ENCODE measurements at regions not wholly inside any gene's neighbourhood (a gene's known extent, or its start where the extent isn't known, plus 50 kb on each side); places are given as distances from the start of the nearest gene placed in this dataset.

DNA sequence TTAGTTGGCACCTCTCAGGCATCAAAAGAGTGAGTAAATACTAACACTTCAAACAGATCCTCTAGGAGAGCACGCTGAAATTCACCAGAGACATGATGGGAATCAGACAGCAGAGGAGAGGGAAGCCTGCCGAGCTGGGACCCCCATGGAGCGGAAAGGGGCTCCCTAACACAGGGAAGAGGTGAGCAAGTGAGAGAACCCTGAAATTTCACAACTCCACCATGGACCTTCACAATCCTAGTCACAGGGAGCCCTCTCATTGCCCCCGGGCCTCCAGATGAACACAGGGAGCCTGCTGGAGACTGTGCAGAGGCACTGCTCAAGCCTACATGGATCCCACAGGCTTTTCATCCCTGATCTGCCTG, 59.2 kb upstream of the ANTXRL start:
- no peaks in the 10 kb centered on the region for H3K27me3 Mint-ChIP-seq (ENCODE audit: insufficient read depth)
- Histone ChIP-seq H3K9ac (ENCODE audit: extremely low read depth, low read length, poor library complexity, severe bottlenecking) (no peak overlapping the region), H3K9me3 (ENCODE audit: control insufficient read depth, low read length) (no peaks in the 10 kb centered on the region), H3K27me3 (ENCODE audit: control insufficient read depth, insufficient read depth, low read length, poor library complexity, severe bottlenecking) (no peaks in the 10 kb centered on the region), H3K36me3 (ENCODE audit: control insufficient read depth, insufficient read depth, low read length) (no peaks in the 10 kb centered on the region), H3K4me3 (ENCODE audit: low read length) (no peak overlapping the region), H3K4me1 (ENCODE audit: control insufficient read depth, insufficient read depth, low read length) (peaks cover 3% of the 10 kb centered on the region), H3K27ac (ENCODE audit: low read depth, low read length) (no peak overlapping the region)
- no peaks in the 10 kb centered on the region for H3K36me3 Mint-ChIP-seq (ENCODE audit: low read depth)
- peaks cover 11% of the 10 kb centered on the region for H3K4me1 Mint-ChIP-seq
- H3K27ac Mint-ChIP-seq: no peak overlapping the region
- no peak overlapping the region for H3K4me3 Mint-ChIP-seq
- no peak for DNase-seq
- H3K9me3 Mint-ChIP-seq: no peaks in the 10 kb centered on the region
- no peak for TF ChIP-seq CTCF (conservative IDR thresholded peaks at IDR 0.05)
- 87 to 100% methylated on average over 1 to 4 of the region's 4 CpGs for WGBS, 2 experiments (ENCODE audit: insufficient coverage in 1 of 2, insufficient read length in 1 of 2)

DNA sequence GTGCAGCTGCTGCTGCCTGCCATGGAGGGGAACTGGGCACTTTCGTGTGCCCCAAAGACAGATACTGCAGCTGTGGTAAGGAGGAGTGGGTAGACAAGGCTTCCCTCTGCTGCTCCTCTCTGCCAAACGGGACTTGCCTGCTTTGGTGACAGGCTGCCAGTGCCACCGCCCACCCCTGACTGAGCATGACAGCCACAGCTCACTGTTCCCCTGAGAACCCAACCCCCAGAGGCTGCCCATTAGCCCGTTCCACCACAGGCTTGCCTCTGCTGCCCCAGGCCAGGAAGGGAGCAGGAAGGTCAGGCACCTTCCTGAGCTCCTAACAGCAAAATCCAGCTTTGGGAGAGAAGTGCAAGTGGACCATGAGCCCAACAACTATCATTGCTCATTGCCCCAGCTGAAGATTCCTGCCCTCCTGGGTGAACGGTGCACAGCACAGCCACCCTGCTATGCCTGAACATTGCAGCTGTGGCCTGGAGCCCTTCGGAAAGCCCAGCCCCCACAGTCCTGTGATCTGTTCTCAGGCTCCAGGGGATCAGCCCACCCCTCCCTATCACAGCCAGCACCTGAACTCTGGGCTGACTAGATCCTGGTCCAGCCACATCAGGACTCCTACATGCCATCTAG, 58.7 kb upstream of the ANTXRL start:
- WGBS, 2 experiments (ENCODE audit: insufficient coverage in 1 of 2, insufficient read length in 1 of 2): 54 to 74% methylated on average over 3 to 6 of the region's 6 CpGs
- Histone ChIP-seq H3K27me3 (ENCODE audit: control insufficient read depth, insufficient read depth, low read length, poor library complexity, severe bottlenecking) (no peaks in the 10 kb centered on the region), H3K9me3 (ENCODE audit: control insufficient read depth, low read length) (no peaks in the 10 kb centered on the region), H3K36me3 (ENCODE audit: control insufficient read depth, insufficient read depth, low read length) (no peaks in the 10 kb centered on the region), H3K4me3 (ENCODE audit: low read length) (no peak overlapping the region), H3K4me1 (ENCODE audit: control insufficient read depth, insufficient read depth, low read length) (peaks cover 3% of the 10 kb centered on the region), H3K9ac (ENCODE audit: extremely low read depth, low read length, poor library complexity, severe bottlenecking) (no peak overlapping the region), H3K27ac (ENCODE audit: low read depth, low read length) (no peak overlapping the region)
- Mint-ChIP-seq H3K4me3 (no peak overlapping the region), H3K27me3 (ENCODE audit: insufficient read depth) (no peaks in the 10 kb centered on the region), H3K36me3 (ENCODE audit: low read depth) (no peaks in the 10 kb centered on the region), H3K9me3 (no peaks in the 10 kb centered on the region), H3K4me1 (peaks cover 11% of the 10 kb centered on the region), H3K27ac (peak overlapping the region; percentile 55)
- TF ChIP-seq CTCF (conservative IDR thresholded peaks at IDR 0.05): no peak
- DNase-seq: no peak

- no peaks in the 10 kb centered on the region for H3K36me3 ChIP-seq (ENCODE audit: control insufficient read depth, insufficient read depth, low read length)
- no peaks in the 10 kb centered on the region for H3K27me3 ChIP-seq (ENCODE audit: control insufficient read depth, insufficient read depth, low read length, poor library complexity, severe bottlenecking)
- no peak overlapping the region for H3K27ac ChIP-seq (ENCODE audit: low read depth, low read length)
- Mint-ChIP-seq H3K9me3 (no peaks in the 10 kb centered on the region), H3K36me3 (ENCODE audit: low read depth) (no peaks in the 10 kb centered on the region), H3K4me1 (peaks cover 11% of the 10 kb centered on the region), H3K27me3 (ENCODE audit: insufficient read depth) (no peaks in the 10 kb centered on the region), H3K4me3 (no peak overlapping the region), H3K27ac (no peak overlapping the region)
- WGBS, 2 experiments (ENCODE audit: insufficient coverage in 1 of 2, insufficient read length in 1 of 2): 27% methylated on average over 7 of the region's 7 CpGs; no CpG with 5 or more reads in 1 of the 2 experiments
- peak; percentile 87 for TF ChIP-seq CTCF (conservative IDR thresholded peaks at IDR 0.05)
- H3K9ac ChIP-seq (ENCODE audit: extremely low read depth, low read length, poor library complexity, severe bottlenecking): no peak overlapping the region
- peaks cover 3% of the 10 kb centered on the region for H3K4me1 ChIP-seq (ENCODE audit: control insufficient read depth, insufficient read depth, low read length)
- DNase-seq: peak; percentile 92
- H3K4me3 ChIP-seq (ENCODE audit: low read length): no peak overlapping the region
- no peaks in the 10 kb centered on the region for H3K9me3 ChIP-seq (ENCODE audit: control insufficient read depth, low read length)
These were observed 58.2 kb upstream of the ANTXRL start for GRCh38 chr10:46228563-46229071.

Data from endodermal cell (in vitro differentiated cells).